PC-3 (cell line): ENCODE measurements at regions not wholly inside any gene's neighbourhood (a gene's known extent, or its start where the extent isn't known, plus 50 kb on each side); places are given as distances from the start of the nearest gene placed in this dataset.

ENCODE experiments used
- ATAC-seq: fragments of 200-7000 bp; cut with Tn5 transposase; 2 replicates; pipeline ENCODE4 v1.9.1; 2020; ENCODE audit warnings: mild to moderate bottlenecking, moderate library complexity
- BruUV-seq: library from RNA; stranded (reverse); fragments of 400-500 nt; replicated peaks from 2 replicates; lab custom pipeline; 2021; lab: Mats Ljungman, UMichigan
- CTCF ChIA-PET: fragments of 300-600 bp; sonication (Branson Sonifier 250); formaldehyde crosslinking; loops from one replicate; lab custom pipeline; 2022; ENCODE audit warnings: antibody characterized with exemption; lab: Charles Lee
- POLR2A ChIA-PET: fragments of 300-600 bp; sonication (Branson Sonifier 250); formaldehyde crosslinking; loops from one replicate; lab custom pipeline; 2022; ENCODE audit warnings: antibody characterized with exemption; ENCODE audit not compliant: unreplicated experiment; lab: Charles Lee
- DNase-seq: peaks from one replicate; pipeline ENCODE4 v3.0.0-alpha.2; 2015
- H2AFZ ChIP-seq: fragments of 300-600 bp; sonication (generic); 2 replicates; pipeline ENCODE4 v1.6.0; 2016; ENCODE audit warnings: antibody characterized with exemption, low read length
- H3F3A ChIP-seq: fragments of 300-600 bp; sonication (generic); one replicate; pipeline ENCODE4 v1.6.0; 2017; ENCODE audit warnings: antibody characterized with exemption, low read length, control low read depth, mild to moderate bottlenecking; ENCODE audit not compliant: unreplicated experiment
- H3K27ac ChIP-seq: fragments of 300-600 bp; sonication (generic); 2 replicates; pipeline ENCODE4 v1.5.1; 2016; ENCODE audit warnings: mild to moderate bottlenecking, low read length
- H3K27me3 ChIP-seq: fragments of 300-600 bp; sonication (generic); 2 replicates; pipeline ENCODE4 v1.6.1; 2016; ENCODE audit warnings: low read length, mixed read lengths
- H3K36me3 ChIP-seq: fragments of 300-600 bp; sonication (generic); 2 replicates; pipeline ENCODE4 v1.6.1; 2016; ENCODE audit warnings: low read depth, mixed run types, low read length, mixed read lengths
- H3K4me1 ChIP-seq: fragments of 300-600 bp; sonication (generic); 2 replicates; pipeline ENCODE4 v1.5.1; 2016; ENCODE audit warnings: low read length; ENCODE audit not compliant: insufficient read depth
- H3K4me2 ChIP-seq: fragments of 300-600 bp; sonication (generic); 2 replicates; pipeline ENCODE4 v1.6.0; 2016; ENCODE audit warnings: low read length
- H3K4me3 ChIP-seq: fragments of 300-600 bp; sonication (generic); 2 replicates; pipeline ENCODE4 v1.5.1; 2016; ENCODE audit warnings: mild to moderate bottlenecking, low read length, mixed read lengths
- H3K79me2 ChIP-seq: fragments of 300-600 bp; sonication (generic); 2 replicates; pipeline ENCODE4 v1.6.1; 2017; ENCODE audit warnings: low read length, mixed read lengths
- H3K9ac ChIP-seq: fragments of 300-600 bp; sonication (generic); 2 replicates; pipeline ENCODE4 v1.6.0; 2016; ENCODE audit warnings: mild to moderate bottlenecking, low read length
- H3K9me2 ChIP-seq: fragments of 300-600 bp; sonication (generic); replicated peaks from 2 replicates; pipeline ENCODE4 v1.6.1; 2016; ENCODE audit warnings: mixed run types, low read length, mixed read lengths
- H3K9me3 ChIP-seq: fragments of 300-600 bp; sonication (generic); 2 replicates; pipeline ENCODE4 v1.6.1; 2016; ENCODE audit warnings: low read length, mixed read lengths
- H4K20me1 ChIP-seq: fragments of 300-600 bp; sonication (generic); 2 replicates; pipeline ENCODE4 v1.6.1; 2016; ENCODE audit warnings: low read length, mixed read lengths
- CTCF ChIP-seq: fragments of 300-600 bp; sonication (generic); conservative IDR thresholded peaks from 2 replicates; pipeline ENCODE4 v1.5.1; 2017; ENCODE audit warnings: antibody characterized with exemption, low read depth, mild to moderate bottlenecking, low read length
- EZH2 ChIP-seq: fragments of 300-600 bp; sonication (generic); IDR thresholded peaks from one replicate; pipeline ENCODE4 v1.6.1; 2017; ENCODE audit warnings: antibody characterized with exemption, mild to moderate bottlenecking, low read length; ENCODE audit not compliant: unreplicated experiment
- EZH2phosphoT487 ChIP-seq: fragments of 300-600 bp; sonication (generic); IDR thresholded peaks from 2 replicates; pipeline ENCODE4 v1.6.1; 2018; ENCODE audit warnings: mild to moderate bottlenecking, antibody characterized with exemption, low read length, borderline replicate concordance
- intact Hi-C: fragments of 100-400 bp; cut with micrococcal nuclease; formaldehyde crosslinking; loops from 2 replicates; pipeline ENCODE4 v1.9.0; 2023

DNA sequence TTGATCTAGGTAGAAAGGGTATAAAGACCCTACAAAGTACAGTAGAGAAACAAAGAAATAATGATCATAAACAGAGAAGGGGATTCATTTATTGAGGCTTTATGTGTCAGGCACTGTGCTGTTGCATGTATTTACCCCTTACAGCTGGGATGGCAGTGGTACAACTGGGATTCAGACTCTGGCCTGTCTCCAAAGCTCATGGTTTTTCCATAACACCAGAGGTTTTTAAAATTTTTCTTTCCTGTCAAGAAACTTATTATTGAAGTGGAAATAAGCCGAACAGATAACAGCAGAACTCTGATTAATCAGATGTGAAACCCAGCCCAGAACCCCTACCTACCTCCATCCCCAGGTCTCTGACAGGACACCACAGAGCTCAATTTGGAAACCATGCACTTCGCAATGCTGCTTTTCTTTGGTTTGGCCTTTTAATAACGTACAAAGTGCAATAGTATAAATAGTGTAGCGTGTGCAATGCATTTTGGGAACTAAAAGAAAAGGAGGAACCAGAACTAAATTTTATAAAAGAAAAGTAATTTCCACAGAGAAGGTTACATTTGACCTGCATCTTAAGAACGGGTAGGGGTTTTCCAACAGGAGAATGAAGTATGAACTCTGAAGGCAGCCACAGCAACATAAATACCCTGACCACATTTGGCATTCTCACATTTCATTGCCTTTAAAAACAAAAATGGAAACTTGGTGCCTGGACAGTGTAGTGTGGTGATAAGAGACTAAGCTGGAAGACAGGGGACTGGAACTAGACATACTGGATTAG is 92.0 kb upstream of the S1PR1 start:
- H3K36me3 ChIP-seq: no peaks in the 10 kb centered on the region
- no peaks in the 10 kb centered on the region for H4K20me1 ChIP-seq
- H3K27ac ChIP-seq: no peak overlapping the region
- H3K4me2 ChIP-seq: no peak overlapping the region
- H3F3A ChIP-seq: no peaks in the 10 kb centered on the region
- no peak overlapping the region for H3K4me3 ChIP-seq
- H2AFZ ChIP-seq: no peak overlapping the region
- no peaks in the 10 kb centered on the region for H3K9me2 ChIP-seq
- ChIA-PET CTCF (no interaction called here), POLR2A (interaction anchor here (0.6 kb wide), 1 partner anchor 167 kb away, joined by 6 read pairs; no protein-coding TSS in a partner anchor)
- BruUV-seq: no TSS peak
- intact Hi-C loops: no loop called here
- no peaks in the 10 kb centered on the region for H3K9me3 ChIP-seq
- no peak for TF ChIP-seq EZH2
- TF ChIP-seq CTCF: no peak
- no peak for TF ChIP-seq EZH2phosphoT487
- ATAC-seq: no peak
- H3K4me1 ChIP-seq: peaks cover 12% of the 10 kb centered on the region
- H3K9ac ChIP-seq: no peak overlapping the region
- DNase-seq: no peak
- no peaks in the 10 kb centered on the region for H3K79me2 ChIP-seq
- H3K27me3 ChIP-seq: no peaks in the 10 kb centered on the region

DNA sequence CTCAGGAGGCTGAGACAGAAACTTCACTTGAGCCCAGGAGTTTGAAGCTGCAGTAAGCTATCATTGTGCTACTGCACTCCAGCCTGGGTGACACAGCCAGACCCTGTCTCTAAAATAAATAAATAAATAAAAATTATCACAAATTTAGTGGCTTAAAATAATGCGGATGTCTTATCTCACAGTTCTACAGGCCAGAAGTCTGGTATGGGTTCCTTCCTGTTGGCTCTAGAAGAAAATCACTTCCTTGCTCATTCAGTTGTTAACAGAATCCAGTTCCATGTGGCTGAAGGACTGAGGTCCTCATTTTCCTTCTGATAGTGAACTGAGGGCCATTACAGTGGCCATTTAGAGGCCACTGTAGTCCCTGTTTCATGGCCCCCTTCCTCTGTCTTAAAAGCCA is 94.6 kb upstream of the S1PR1 start:
- ATAC-seq: no peak
- H2AFZ ChIP-seq: no peak overlapping the region
- no peak overlapping the region for H3K4me2 ChIP-seq
- H3K27me3 ChIP-seq: no peaks in the 10 kb centered on the region
- intact Hi-C loops: no loop called here
- H3K36me3 ChIP-seq: no peaks in the 10 kb centered on the region
- H4K20me1 ChIP-seq: no peaks in the 10 kb centered on the region
- H3K9me2 ChIP-seq: no peaks in the 10 kb centered on the region
- ChIA-PET POLR2A (no interaction called here), CTCF (no interaction called here)
- no peaks in the 10 kb centered on the region for H3K9me3 ChIP-seq
- no peaks in the 10 kb centered on the region for H3K4me1 ChIP-seq
- H3F3A ChIP-seq: no peaks in the 10 kb centered on the region
- TF ChIP-seq EZH2 (no peak), EZH2phosphoT487 (no peak), CTCF (no peak)
- no peak overlapping the region for H3K4me3 ChIP-seq
- no peak overlapping the region for H3K9ac ChIP-seq
- no peak overlapping the region for H3K27ac ChIP-seq
- no peak for DNase-seq
- no peaks in the 10 kb centered on the region for H3K79me2 ChIP-seq
- no TSS peak for BruUV-seq

GRCh38 chr1:101141376-101141775 is 95.4 kb upstream of the S1PR1 start:
- Histone ChIP-seq H3K4me1 (0 out of 2 replicates have a peak, but pooled peaks cover 3% of the 10 kb centered on the region), H3K27me3 (no peaks in the 10 kb centered on the region), H4K20me1 (no peaks in the 10 kb centered on the region), H3F3A (no peaks in the 10 kb centered on the region), H3K9ac (no peak overlapping the region), H3K27ac (no peak overlapping the region), H3K9me2 (no peaks in the 10 kb centered on the region), H3K9me3 (no peaks in the 10 kb centered on the region), H3K4me3 (no peak overlapping the region), H2AFZ (no peak overlapping the region), H3K36me3 (no peaks in the 10 kb centered on the region), H3K4me2 (no peak overlapping the region), H3K79me2 (no peaks in the 10 kb centered on the region)
- intact Hi-C loops: no loop called here
- CTCF ChIA-PET: no interaction called here
- ATAC-seq: no peak
- TF ChIP-seq EZH2 (no peak), CTCF (no peak), EZH2phosphoT487 (no peak)
- POLR2A ChIA-PET: interaction anchor here (0.6 kb wide), 1 partner anchor 1867 kb away, joined by 5 read pairs; no protein-coding TSS in a partner anchor
- BruUV-seq: no TSS peak
- no peak for DNase-seq
